ENCODE measurements at regions not wholly inside any gene's neighbourhood (a gene's known extent, or its start where the extent isn't known, plus 50 kb on each side); places are given as distances from the start of the nearest gene placed in this dataset.

DNA sequence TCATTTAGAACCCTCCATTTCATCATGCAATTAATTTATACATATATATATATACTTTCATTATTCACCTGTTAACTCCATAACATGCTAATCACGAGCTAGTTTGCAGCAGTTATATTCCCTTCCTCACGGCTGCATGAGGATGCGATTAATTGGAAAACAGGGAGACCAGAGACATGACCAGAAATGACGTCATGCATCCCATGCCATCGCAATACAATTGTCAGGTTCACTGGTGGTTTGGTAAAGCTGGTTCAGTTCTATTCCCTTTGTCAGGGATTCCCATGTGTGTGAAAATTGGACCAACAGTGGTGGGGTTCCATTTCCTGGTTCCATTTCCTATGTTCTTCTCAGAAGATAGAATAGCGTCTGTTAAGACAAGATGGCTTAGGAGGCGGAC, 440.4 kb upstream of the ERCC4 start:
- H3K27me3 ChIP-seq (ENCODE audit: control insufficient read depth in 4 of 4, insufficient read depth in 4 of 4, low read length in 3 of 4) = no peaks in the 10 kb centered on the region
- no peak for TF ChIP-seq FOXA1 (IDR thresholded peaks at IDR 0.05)
- no peaks in the 10 kb centered on the region for H3K4me1 ChIP-seq (ENCODE audit: control insufficient read depth in 4 of 4, insufficient read depth in 4 of 4, low read length in 3 of 4)
- no peak overlapping the region for H3K9ac ChIP-seq (ENCODE audit: low read depth in 1 of 2, low read length in 2 of 2)
- no peak for DNase-seq (ENCODE audit: low spot score)
- H3K4me3 ChIP-seq (ENCODE audit: low read depth in 1 of 3, low read length in 3 of 3) = no peak overlapping the region
- peaks cover 0 to 28% (median 14%) of the 10 kb centered on the region in 4 donors for H3K36me3 ChIP-seq (ENCODE audit: control insufficient read depth in 4 of 4, insufficient read depth in 3 of 4, low read depth in 1 of 4, low read length in 3 of 4)
- H3K9me3 ChIP-seq (ENCODE audit: control insufficient read depth in 4 of 4, low read length in 3 of 4) = peaks cover 0 to 5% (median 4%) of the 10 kb centered on the region in 4 donors
- H3K27ac ChIP-seq (ENCODE audit: low read depth in 1 of 2, low read length in 2 of 2) = no peak overlapping the region
- 93% methylated on average over 7 of the region's 7 CpGs for WGBS

DNA sequence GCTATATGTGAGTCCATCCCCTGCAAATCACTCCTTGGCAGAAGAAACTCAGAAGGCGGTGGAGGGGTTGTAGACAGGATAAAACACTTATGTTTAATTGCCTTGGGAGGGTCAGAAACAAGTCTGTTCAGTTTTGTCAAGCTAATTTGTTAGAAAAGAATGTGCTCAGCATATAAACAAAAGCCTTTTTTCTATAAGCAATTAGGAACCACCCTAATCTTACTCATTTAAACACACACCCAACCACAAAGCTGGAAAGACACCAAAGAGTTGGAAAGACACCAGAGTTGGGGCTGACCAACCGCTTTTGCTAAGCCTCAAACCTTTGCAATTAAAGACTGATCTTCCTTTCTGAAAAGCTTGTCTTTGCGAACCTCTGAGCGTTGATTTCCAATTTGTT, 439.2 kb upstream of the ERCC4 start:
- TF ChIP-seq, protein P1, sequence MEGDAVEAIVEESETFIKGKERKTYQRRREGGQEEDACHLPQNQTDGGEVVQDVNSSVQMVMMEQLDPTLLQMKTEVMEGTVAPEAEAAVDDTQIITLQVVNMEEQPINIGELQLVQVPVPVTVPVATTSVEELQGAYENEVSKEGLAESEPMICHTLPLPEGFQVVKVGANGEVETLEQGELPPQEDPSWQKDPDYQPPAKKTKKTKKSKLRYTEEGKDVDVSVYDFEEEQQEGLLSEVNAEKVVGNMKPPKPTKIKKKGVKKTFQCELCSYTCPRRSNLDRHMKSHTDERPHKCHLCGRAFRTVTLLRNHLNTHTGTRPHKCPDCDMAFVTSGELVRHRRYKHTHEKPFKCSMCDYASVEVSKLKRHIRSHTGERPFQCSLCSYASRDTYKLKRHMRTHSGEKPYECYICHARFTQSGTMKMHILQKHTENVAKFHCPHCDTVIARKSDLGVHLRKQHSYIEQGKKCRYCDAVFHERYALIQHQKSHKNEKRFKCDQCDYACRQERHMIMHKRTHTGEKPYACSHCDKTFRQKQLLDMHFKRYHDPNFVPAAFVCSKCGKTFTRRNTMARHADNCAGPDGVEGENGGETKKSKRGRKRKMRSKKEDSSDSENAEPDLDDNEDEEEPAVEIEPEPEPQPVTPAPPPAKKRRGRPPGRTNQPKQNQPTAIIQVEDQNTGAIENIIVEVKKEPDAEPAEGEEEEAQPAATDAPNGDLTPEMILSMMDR (IDR thresholded peaks at IDR 0.05; ENCODE audit: low read depth, low read length, missing input control) = no peak
- TF ChIP-seq, protein P2, sequence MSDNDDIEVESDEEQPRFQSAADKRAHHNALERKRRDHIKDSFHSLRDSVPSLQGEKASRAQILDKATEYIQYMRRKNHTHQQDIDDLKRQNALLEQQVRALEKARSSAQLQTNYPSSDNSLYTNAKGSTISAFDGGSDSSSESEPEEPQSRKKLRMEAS (IDR thresholded peaks at IDR 0.05) = no peak
- TF ChIP-seq RAD21 (IDR thresholded peaks at IDR 0.05) (no peak), GABPA (IDR thresholded peaks at IDR 0.05 in 1 of 2, conservative IDR thresholded peaks at IDR 0.05 in 1 of 2) (no peak), REST (IDR thresholded peaks at IDR 0.05) (no peak), EGR1 (IDR thresholded peaks at IDR 0.05; ENCODE audit: low read depth in 2 of 2) (no peak), JUND (IDR thresholded peaks at IDR 0.05) (no peak), FOXA2 (IDR thresholded peaks at IDR 0.05) (no peak), HNF4A (conservative IDR thresholded peaks at IDR 0.05) (no peak), YY1 (IDR thresholded peaks at IDR 0.05) (no peak), HNF4G (IDR thresholded peaks at IDR 0.05) (no peak), ZBTB33 (IDR thresholded peaks at IDR 0.05) (no peak), NR2F2 (IDR thresholded peaks at IDR 0.05) (no peak), FOXA1 (IDR thresholded peaks at IDR 0.05) (no peak)
- TF ChIP-seq, protein P3, sequence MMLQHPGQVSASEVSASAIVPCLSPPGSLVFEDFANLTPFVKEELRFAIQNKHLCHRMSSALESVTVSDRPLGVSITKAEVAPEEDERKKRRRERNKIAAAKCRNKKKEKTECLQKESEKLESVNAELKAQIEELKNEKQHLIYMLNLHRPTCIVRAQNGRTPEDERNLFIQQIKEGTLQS (IDR thresholded peaks at IDR 0.05) = no peak
- Histone ChIP-seq H3K4me1 (ENCODE audit: control insufficient read depth in 4 of 4, insufficient read depth in 4 of 4, low read length in 3 of 4) (no peaks in the 10 kb centered on the region), H3K27ac (ENCODE audit: low read depth in 1 of 2, low read length in 2 of 2) (no peak overlapping the region), H3K27me3 (ENCODE audit: control insufficient read depth in 4 of 4, insufficient read depth in 4 of 4, low read length in 3 of 4) (no peaks in the 10 kb centered on the region), H3K4me3 (ENCODE audit: low read depth in 1 of 3, low read length in 3 of 3) (no peak overlapping the region), H3K9me3 (ENCODE audit: control insufficient read depth in 4 of 4, low read length in 3 of 4) (peaks cover 0 to 5% (median 4%) of the 10 kb centered on the region in 4 donors), H3K36me3 (ENCODE audit: control insufficient read depth in 4 of 4, insufficient read depth in 3 of 4, low read depth in 1 of 4, low read length in 3 of 4) (peaks cover 0 to 22% (median 15%) of the 10 kb centered on the region in 4 donors), H3K9ac (ENCODE audit: low read depth in 1 of 2, low read length in 2 of 2) (no peak overlapping the region)
- WGBS = 88% methylated on average over 4 of the region's 4 CpGs
- no peak for DNase-seq (ENCODE audit: low spot score)

All from liver (tissue), 8 donors.